Astrocyte (in vitro differentiated cells and primary cell): ENCODE measurements at regions not wholly inside any gene's neighbourhood (a gene's known extent, or its start where the extent isn't known, plus 50 kb on each side); places are given as distances from the start of the nearest gene placed in this dataset.

ENCODE experiments used
- CTCF ChIP-seq: IDR thresholded peaks from 2 replicates; pipeline ENCODE4 v1.5.1; 2011; ENCODE audit warnings: low read depth, mild to moderate bottlenecking, inconsistent platforms, low read length, moderate library complexity; ENCODE audit not compliant: insufficient read depth
- EZH2 ChIP-seq: IDR thresholded peaks from 2 replicates; pipeline ENCODE4 v1.6.1; 2012; ENCODE audit warnings: mild to moderate bottlenecking, low read length, inconsistent platforms; ENCODE audit not compliant: insufficient read depth

DNA sequence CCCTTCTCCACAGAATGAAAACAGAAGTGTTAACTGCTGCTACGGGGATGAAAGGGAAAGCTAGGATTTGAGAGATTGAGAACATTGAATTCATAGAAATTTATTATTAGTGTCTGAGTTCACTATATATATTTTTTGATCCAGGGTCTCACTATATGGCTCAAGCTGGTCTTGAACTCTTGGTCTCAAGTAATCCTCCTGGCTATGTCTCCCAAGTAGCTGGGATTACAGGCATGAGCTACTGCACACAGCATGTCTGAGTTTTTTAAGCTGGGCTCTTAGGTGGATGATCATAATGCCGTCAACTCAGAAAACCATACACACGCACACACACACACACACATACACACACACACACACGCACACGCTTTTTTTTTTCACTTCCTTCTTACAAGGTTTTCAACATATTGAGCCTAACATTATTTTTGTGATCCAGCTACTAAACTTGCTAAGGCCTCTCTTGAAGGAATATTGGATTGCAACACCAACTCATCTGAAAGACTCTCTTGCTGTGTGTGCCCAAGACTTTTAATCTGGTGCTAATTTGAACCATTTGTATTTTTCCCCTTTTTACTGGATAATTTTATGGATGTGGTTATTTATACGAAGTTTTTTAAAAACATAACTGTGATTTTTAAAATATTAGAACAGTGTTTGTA, 1045.4 kb downstream of the DTWD2 start:
- TF ChIP-seq CTCF (no peak), EZH2 (no peak)
